ENCODE measurements at regions not wholly inside any gene's neighbourhood (a gene's known extent, or its start where the extent isn't known, plus 50 kb on each side); places are given as distances from the start of the nearest gene placed in this dataset.
"Not testable (repeated sequence)": the region's sequence is repeated elsewhere in the genome, so short reads cannot be mapped to it uniquely, and the experiment has no call there.

DNA sequence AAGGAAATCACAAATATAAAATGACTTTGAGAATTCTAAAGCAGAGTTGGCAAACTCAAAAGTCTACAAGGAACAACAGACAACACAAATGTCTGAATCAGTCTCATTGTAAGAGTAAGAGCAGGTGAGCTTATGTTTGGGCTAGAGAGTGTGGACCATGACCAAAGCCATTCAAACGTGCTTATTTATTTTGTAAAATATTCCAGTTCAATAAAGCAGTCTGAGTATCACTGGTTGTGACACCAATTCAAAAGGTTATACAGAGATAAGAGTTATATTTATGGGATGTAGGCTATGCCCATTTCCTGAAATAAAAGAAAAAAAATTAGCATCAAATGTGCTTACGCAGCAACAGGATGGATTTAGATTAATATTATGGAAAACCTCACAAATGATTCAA lies 251.6 kb downstream of the KLF5 start:
- no peak for DNase-seq

DNA sequence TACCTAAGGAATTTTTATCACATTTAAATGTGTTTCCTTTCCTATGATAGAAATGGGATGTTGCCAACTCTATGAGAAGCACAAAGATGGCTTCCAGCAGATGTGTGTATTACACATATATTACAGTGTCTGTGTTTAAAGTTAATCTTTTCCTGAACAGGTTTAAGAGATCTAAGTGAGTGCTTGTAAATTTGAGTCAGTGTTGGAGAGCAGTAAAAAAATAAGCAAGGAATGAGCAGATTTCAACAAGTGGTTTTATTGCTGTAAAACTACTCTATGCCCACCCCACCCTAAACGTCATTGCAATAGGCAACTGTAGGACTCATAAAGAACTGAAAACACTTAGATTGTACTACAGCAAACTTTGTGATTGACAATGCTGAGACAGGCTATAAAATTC lies 248.7 kb downstream of the KLF5 start:
- no peak for DNase-seq

DNA sequence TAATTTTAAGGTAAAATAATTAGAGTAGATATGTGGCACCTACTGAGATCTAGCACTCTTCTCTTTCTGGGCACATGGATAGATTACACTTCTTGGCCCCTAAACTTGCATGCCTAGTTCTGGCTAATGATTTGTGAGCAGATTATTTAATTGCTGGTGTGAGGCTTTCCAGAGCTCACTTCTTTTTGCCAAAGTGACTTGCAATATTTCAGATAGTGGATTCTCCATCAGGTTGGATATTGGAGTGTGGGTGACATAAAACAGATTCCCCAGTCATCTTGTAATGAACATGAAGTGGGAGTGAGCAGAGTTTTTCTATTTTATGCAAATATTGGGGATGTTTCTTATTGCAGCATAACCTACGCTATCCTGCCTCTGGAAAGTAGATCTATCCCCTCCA lies 247.9 kb downstream of the KLF5 start:
- no peak for DNase-seq

DNA sequence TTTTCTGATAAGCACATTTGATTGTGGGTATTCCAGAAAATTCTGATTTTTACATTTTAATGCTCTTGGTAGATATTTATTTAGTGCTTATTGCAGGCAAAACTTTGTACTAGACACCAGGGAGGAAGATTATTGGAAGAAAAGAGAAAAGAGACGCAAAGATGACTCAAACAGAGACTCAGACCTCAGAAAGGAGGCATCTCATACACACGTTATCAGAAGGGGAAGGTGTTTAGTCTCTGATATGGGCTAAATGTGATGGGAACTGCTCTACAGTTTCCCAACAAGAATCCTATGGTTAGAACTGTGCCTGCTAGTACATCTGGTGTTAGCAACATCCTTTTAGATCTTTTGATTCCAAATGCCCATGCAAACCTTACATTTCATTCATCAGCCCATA lies 245.6 kb downstream of the KLF5 start:
- no peak for DNase-seq

DNA sequence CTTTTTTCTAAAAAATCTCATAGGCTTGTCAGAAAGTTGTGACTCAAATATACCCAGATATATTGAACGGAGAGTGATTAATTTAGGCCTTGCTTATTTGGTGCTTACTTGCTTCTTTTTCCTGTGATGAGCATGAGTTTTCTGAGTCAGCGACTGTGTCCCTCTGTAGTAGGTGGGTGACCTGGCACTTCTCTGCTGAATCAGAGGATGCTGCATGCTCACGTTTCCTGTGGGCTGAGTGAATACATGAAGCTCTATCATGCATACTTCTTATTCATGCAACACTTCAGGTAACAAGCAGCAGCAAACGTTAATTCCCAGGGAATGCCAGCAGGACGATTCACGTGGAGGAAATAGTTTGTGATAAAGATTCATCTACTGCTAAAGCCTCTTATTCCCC lies 245.0 kb downstream of the KLF5 start:
- peak; percentile 32 to 33 for DNase-seq

DNA sequence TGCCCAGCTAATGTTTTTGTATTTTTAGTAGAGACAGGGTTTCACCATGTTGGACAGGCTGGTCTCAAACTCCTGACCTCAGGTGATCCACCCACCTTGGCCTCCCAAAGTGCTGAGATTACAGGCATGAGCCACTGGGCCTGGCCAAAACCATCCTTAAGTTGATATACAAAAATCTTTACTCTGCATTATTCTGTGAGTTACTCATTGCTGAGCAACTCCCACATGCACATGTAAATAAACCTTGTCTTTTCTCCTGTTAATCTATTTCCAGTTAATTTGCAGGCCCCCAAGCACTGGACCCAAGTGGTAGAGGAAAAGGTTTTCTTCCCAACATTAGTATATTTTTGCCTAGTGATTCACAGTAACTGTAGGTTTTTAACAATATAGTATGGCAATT lies 242.8 kb downstream of the KLF5 start:
- DNase-seq = not testable (repeated sequence)

DNA sequence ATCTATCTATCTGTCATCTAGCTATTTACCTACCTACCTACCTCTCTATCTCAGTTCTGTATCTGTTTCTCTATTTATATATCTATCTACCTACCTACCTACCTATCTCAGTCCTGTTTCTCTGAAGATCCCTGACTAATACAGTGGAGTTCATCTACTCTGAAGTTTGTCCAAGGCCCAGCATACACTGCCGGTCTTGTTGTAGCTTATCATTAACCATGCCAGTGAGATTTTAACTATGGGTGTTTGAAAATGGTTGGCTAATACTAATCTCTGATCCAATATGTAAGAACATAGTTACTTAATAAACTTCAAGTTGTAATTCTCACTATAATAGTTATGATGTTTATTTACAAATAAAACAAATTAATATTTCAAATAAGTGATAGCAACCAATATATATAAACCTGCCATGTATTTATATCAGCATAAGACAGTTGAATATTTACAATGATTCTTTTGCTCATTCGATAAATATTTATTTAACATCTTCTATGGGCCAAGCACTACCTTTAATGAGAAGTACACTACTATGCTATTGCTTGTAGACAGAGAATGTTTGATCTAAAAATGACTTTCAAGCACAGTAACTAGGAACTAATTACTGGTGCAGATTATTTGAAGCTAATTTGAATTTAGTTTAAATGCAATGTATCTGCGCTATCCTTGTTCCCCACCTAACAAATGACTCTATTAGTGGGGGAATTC lies 242.1 kb downstream of the KLF5 start:
- no peak for DNase-seq

DNA sequence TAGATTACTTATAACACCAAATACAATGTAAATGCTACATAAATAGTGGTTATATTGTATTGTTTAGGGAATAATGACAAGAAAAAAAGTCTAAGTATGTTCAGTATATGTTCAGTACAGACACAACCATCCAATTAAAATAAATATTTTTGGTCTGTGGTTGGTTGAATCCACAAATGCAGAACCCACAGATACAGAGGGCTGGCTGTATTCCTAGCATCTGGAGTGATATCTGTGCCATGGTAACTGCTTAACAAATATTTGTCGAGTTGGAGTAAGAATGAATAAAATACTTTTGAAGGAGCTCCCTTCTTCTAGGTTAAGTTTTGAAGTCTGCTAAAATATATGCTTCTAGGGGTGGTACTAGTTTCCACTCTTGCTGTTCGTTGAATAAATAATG lies 241.0 kb downstream of the KLF5 start:
- DNase-seq = no peak

DNA sequence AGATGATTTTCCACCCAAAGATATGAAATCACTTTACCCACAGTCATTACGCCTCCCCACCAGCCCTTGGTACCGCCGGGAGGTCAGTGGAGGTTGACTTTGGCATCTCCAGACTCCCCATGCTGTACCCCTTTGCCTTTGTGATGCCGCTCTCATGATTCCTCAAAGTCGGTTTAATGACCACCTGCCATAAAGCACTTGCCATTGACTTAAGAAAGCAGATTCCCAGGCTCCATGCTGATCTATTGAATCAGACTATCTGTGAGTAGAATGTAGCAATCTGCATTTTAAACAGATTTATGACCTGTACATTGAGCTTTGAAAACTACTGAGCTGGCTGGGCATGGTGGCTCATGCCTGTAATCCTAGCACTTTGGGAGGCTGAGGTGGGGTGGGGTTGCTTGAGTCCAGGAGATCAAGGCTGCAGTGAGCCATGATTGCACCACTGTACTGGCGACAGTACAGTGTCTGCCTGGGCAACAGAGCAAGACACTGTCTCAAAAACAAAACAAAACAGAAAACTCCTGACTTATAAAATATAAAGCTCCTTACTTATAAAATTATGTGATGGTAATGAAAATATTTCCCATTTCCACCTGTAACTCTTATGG lies 235.2 kb downstream of the KLF5 start:
- no peak for DNase-seq

DNA sequence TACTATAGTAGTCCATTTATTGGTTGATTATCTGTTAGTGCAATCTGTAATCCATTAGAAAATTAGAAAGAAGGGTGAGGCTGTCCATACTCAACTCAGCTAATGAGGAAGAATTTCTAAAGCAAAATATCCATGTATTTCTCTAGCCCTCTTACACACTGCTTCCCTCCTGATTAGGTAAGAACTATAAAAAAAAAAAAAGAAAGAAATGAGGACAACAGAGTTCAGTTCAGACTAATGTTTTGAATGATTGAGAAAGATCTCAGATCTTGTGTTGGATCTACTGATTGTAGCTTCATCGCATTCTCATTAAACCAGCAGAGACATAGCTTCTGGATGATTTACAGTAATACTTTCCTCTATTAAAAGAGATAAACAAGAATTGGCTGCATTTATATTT lies 233.3 kb downstream of the KLF5 start:
- DNase-seq = no peak

DNA sequence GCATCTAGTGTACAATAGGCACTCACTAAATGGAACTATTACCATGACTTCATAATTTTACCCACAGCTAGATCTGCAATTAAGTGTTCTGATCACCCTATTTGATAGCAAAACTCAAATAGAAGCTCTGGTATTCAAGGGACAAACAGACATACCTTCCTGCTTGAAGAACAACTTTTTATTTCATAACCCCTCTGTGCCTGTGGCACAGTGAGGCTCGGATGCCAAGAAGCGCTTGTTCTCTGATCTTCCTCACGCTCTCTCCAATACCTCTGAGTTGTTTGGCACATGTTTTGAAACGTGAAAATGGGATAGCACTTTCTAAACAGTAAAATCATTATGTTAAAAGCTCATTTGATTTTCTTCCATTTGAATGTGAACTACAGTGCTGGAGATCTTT lies 232.0 kb downstream of the KLF5 start:
- no peak for DNase-seq

DNA sequence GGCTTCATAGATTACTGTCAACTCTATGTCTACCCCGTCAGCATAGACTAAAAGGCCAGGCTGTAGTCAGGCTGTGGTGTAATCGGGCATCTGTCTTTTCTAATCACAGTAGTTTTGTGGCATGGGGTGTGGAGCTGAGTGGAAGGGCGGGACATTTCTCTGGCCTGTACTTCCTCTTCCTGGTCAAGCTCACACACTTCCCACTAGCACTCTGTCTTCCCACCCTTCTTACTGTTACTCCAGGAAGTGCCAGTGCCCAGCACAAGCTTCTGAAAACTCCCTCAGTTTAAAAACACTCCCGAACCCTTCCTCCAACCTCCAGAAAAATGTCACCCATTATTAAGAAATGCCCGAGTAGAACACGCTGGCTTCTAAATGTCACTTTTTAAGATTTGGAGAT lies 229.8 kb downstream of the KLF5 start:
- no peak for DNase-seq

DNA sequence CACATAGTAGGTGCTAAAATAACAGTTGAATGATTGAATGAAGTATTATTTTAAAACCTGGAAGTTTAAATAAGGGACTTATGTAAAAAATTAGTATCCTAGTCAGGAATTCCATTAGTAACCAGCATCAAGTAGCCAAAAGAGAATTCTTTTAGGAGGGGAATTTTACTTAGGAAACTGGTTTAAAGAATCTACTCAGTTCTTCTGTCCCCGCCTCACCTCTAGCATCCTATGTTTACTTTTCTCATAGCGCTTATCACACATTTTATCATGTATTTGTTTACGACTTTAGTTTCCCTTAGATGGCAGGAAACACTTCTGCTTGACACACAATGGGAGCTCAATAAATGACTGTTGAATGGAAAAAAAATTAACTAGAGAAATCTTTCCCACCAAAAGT lies 229.0 kb downstream of the KLF5 start:
- no peak for DNase-seq

DNA sequence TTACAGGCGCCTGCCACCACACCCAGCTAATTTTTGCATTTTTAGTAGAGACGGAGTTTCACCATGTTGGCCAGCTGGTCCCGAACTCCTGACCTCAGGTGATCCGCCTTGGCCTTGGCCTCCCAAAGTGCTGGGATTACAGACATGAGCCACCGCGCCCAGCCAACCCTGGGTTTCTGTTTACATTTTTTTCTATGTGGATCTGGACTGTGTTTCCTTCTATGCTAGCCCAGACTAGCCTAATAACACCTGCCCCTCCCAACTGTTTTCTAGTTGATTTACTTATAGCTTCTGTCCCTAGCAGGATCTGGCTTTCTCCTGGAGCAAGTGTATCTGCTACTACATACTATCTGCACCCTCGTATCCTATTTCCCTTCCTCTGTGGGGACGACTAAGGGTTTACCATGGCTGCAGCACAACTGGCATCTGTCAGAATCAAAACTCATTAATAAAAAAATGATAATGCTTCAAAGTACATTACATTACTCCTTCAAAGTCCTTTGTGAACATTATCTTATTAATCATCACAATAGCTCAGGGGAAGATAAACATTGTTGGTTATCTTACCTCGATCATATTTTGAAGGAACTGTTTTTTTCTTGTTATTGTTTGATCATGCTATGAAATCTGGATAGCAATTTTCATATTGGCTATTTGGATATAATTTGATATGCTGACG lies 228.3 kb downstream of the KLF5 start:
- no peak for DNase-seq

DNA sequence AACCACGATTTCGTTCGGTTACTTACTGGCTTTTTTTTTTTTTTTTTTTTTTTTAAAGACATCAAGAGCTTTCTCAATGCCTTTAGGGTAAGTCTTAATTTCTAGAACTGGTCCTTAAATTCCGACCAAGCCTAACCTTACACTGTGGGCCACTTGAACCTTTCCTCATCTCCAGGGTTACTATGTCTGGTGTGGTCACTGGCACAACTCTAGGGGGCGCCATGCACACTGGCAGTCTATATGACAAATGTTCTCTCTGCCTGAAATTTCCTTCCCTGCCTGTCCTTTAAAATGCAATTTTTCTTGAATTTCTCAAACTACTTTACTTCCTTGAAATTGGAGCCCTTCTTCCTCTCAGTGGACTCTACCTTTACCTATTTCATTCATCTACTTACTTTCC lies 227.4 kb downstream of the KLF5 start:
- no peak for DNase-seq

DNA sequence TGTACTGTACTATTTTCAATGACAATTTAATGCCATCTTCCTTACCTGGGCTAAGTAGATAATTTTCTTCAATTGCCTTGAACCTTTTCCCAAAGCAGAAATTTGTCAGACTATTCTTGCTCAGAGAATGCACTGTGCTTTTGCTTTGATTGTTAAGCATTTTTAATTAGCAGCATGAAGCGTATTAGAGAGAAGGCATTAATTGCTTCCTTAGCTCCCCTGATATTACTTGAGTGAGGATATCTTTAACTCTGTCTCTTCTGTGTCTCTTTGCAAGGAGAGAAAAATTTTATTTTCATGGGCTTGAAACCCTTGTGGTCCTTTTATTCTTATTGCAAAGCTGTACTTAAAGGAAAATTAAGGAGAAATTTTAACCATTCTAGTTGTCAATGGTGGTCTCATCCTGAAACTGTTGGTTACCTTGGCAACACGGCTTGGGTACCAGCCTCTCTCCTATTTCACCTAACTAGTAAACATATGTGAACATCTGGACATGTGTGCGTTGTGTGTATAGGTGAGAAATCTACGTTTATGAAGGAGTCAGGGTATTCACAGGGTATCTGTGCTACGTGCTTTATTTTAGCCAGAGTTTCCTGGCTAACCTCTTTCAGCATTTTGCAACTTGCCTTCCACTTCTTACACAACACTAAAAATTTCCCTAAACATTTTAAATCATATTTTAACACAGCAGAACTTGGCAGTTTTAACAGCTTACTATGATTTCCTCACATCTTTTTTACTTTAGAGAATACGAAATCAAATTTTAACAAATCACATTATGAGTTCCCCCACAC lies 225.5 kb downstream of the KLF5 start:
- no peak for DNase-seq

DNA sequence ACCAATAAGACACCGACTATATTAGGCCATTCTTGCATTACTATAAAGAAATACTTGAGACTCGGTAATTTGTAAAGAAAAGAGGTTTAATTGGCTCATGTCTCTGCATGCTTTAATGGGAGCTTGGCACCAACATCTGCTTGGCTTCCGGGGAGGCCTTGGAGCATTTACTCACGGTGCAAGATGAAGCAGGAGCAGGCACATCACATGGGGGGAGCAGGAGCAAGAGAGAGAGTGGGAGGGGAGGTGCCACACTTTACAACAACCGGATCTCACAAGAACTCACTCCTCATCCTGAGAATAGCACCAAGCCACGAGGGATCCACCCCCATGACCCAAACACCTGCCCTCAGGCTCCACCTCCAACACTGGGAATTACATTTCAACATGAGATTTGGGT lies 224.8 kb downstream of the KLF5 start:
- no peak for DNase-seq

DNA sequence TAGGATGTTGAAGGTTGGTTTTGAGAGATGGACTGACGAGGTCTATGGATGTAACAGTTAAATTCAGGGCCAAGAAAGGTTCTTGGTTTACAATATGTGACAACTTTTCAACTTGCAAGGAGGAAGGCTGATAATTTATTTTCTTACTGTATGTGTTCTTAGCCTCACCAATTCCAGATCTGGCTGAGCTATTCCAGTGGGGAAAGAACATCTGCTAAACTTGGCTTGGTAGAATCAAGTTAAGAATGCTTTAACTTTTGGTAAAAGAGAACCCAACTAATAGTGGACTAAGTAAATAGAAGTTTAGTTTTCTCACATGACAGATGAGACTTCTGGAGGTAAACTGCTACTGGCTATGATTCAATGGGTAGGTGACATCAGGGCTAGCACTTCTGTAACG lies 222.9 kb downstream of the KLF5 start:
- DNase-seq = no peak

DNA sequence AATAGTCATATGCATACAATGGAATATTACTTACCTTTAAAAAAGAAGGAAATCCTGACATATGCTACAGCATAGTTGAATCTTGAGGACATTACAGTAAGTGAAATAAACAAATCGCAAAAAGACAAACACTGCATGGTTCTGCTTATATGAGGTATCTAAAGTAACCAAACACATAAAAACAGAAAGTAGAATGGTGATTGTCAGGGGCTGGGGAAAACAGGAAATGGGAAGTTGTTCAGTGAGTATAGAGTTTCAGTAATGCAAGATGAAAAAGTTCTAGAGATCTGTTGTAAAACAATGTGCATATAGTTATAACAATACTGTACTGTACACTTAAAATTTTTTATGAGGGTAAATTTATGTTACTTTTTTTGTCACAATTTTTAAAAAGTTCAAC lies 219.4 kb downstream of the KLF5 start:
- no peak for DNase-seq

DNA sequence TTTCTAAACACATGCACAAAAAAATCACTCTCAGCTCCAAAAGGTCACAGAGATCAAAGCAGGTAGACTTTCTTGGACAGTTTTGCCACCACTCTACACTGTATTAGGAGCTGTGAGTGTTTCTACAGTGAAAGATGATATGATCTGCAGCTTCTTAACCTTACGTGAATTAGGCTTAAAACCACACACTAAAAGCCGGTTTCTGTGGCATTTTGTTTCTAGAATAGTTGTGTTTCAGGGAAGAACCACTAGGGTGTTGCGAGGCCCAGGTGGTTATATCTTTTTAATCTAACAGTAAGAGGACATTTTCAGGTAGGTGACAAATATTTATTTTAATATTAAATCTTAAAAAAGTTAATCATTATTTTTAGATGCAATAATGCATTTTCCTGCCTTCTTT lies 216.4 kb downstream of the KLF5 start:
- no peak for DNase-seq

DNA sequence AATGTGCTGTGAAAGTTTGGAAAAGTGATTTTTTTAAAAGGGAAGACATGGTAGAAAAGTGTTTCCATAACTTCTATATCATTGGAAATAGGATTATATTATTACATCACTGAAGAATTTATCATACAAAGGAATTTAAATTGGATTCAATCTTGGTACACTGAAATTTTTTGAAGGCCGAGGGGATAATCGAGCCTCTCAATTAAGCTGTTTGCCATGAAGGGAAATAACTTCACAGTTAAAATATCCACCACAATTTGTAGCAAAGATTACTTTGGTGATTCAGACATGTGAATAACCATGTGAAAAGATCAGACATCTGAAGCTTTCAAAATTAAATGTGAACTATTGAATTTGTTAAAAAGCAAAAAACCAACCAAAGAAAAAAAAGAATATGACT lies 215.3 kb downstream of the KLF5 start:
- DNase-seq = no peak

DNA sequence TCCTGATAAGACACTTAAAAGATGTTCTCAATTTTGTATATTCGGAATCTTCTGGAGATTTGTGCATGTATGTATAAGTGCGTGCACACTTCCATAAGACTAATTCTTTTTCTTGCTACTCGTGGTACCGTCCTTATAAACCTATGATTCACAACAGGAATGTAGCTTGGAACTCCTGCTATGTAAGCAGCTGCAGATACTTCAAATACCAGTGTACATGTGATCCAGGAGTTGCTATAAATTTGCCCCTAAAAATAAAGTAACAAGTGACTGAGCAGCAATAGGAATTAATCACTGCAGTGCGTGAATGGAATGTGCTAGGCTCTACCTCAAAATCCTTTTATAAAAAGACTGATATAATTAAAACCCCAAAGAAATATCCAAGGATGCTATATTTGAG lies 214.9 kb downstream of the KLF5 start:
- no peak for DNase-seq

DNA sequence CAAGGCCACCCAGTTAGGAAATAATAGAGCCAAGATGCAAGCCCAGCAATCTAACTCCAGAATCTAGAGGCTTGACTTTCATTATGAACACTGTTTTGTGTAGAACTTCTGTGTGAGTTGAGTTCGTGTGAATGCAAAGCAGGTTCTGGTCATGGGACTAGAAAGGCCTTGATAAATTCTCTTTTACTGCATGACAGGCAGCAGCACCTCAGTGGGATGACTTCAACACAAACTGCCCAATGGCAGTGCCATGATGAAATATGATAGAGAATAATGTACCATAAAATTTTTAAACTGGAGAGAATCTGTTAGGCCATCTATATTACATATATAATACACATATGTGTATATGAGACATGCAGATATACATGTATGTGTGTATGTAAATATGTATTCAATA lies 214.5 kb downstream of the KLF5 start:
- DNase-seq = no peak

DNA sequence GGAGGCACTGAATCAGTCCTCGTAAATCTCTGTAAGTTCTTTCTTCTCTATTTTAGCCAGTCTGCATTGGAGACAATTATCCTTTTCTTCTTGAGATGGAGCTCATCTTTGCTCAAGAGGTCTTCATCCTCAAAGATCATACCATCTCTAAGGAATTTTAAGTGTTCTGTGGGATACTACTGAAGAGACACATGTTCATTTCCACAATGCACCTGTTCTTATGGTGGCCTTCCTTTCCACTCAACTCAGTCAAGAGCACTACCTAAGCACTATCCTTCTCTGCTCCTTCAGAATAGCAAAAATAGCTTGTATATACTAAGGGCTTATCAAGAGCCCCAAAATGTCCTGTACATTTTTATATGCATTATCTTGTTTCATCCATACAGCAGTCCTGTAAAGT lies 214.0 kb downstream of the KLF5 start:
- no peak for DNase-seq

Data from stimulated activated CD4-positive, alpha-beta T cell treated with anti-CD3 and anti-CD28 coated beads, Interleukin-2, amount 100 ng/mL, for 24 hours (primary cell).